COLO829 (cell line): ENCODE measurements at regions not wholly inside any gene's neighbourhood (a gene's known extent, or its start where the extent isn't known, plus 50 kb on each side); places are given as distances from the start of the nearest gene placed in this dataset.
A peak's percentile ranks its signal among the peaks of the same experiment; 100 is the strongest.
"Not testable (repeated sequence)": the region's sequence is repeated elsewhere in the genome, so short reads cannot be mapped to it uniquely, and the experiment has no call there.

Experiments used
- DNase-seq: peaks from one replicate; pipeline ENCODE4 v3.0.0; 2012; ENCODE audit warnings: low spot score

DNA sequence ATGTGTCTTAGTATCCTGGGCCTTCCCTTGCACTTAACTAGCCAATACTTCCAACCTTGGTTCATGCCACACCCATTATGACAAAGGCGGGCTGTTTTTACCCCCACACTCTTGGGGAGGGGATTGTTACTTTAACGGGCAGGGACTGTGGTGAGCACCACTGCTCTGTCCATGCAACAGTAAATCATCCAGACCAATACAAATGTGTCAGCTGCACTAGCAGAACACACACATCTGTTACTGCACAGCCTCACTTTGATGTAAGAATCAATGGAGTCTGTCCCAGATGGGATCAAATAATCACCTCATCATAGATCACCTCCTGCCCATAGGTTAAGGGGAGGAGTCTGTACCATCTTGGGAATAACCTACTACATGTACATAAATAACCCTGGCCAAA lies 58.1 kb downstream of the NPAP1 start:
- no peak for DNase-seq

- DNase-seq: no peak
These were observed 58.8 kb downstream of the NPAP1 start for GRCh38 chr15:24734396-24734795.

- DNase-seq: no peak
These were observed 69.7 kb downstream of the NPAP1 start for GRCh38 chr15:24745290-24745689.

- DNase-seq: no peak
These were observed 70.5 kb downstream of the NPAP1 start for GRCh38 chr15:24746094-24746493.

- no peak for DNase-seq
These were observed 71.8 kb downstream of the NPAP1 start for GRCh38 chr15:24747376-24747775.

DNA sequence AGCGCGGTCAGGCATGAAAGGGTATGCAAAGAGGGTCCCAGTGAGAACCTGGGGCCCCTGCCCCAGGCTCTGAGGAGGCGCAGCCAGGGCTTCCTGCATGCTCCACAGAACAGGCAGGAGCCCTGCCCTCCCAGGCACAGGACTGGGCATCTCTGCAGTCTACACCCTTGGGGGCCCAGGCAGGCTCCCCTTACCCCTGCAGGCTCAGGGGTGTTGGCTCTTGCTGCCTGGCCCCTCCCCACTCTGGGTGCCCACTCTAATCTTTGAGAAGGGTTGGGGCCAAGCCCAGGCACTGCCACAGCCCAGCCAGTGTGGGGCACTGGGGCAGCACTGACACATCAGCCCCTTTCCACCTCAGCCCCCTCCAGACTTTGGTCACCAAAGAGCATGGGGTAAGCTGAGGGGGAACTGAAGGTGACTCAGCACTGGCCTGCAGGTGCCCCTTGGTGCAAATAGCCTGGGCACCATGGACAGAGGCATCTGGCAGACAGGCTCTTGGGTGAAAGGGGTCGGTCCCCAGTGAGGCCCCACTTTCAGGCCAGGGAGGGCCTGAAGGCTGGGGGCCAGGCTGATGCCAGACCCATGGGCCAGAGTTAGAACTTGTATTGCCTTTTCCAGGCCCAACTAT lies 73.4 kb downstream of the NPAP1 start:
- DNase-seq: no peak

DNA sequence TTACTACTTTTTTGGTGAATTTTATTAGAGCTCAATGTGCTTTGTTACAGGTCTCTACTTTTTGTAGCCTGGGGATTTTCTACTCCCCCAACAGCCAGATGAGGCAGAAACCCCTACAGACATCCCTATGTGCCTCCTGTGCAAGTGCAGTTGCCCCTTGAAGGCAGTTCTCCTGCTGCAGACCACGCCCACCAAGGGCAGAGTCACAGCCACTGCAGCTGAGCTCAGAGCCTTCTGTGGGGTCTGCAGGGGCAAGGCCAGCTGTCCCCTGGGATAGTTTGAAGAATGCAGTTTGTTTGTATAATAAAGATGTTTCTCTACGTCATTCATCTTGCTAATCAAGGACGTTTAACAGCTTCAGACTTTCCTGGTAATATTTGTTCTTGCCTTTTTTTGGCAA lies 76.8 kb downstream of the NPAP1 start:
- no peak for DNase-seq

DNA sequence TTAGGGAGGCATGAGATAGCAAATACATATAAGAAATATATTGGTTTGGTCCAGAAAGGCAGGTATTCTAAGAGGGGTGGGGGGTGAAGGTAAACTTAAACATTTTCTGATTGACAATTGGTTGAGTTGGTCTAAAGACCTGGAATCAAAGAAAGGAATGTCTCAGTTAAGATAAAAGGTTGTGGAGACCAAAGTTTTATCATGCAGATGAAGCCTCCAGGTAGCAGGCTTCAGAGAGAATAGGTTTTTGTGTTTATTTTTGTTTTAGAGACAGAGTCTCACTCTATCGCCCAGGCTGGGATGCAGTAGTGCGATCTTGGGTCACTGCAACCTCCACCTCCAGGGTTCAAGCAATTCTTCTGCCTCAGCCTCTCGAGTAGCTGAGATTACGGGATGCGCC lies 80.5 kb downstream of the NPAP1 start:
- DNase-seq: no peak

- DNase-seq: no peak
These were observed 84.5 kb downstream of the NPAP1 start for GRCh38 chr15:24760066-24760465.

- peak; percentile 0 for DNase-seq
These were observed 86.2 kb downstream of the NPAP1 start for GRCh38 chr15:24761704-24762302.

GRCh38 chr15:24763891-24764290 lies 88.3 kb downstream of the NPAP1 start:
- DNase-seq: no peak

DNA sequence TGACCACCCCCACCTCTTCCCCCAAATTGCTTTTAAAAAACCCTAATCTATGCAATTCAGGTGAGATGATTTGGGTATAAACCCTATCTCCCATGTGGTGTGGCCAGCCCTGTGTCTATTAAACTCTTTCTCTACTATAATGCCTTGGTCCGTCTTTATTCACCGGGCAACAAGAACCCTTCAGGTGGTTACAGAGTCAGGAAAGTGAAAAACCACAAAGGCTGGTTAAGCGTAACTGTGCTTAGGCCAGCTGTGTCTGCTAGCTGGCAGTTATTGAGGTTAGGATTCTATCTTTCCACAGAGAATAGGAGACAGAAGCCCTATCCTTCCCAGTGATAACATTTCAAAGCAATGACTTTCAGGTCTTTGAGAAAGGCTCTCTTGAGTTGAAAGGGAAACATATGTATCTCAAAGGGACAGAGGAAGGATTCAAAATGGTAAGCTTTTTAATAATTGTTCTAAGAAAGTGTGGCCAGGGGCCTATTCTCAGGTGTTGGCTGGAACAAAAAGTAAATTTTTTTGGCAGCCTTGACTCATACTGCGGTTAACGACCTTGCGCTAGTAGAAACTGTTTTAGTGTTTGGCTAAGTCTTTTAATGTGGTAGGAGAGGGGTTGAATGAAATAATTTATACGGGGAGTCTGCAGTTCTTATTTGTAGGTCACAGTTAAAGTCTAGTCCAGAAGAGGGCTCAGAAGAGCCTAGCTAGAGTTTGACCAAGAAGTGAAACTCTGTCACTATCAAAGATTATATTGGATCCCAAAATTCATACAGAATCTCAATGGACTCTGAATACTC lies 89.0 kb downstream of the NPAP1 start:
- DNase-seq: no peak

DNA sequence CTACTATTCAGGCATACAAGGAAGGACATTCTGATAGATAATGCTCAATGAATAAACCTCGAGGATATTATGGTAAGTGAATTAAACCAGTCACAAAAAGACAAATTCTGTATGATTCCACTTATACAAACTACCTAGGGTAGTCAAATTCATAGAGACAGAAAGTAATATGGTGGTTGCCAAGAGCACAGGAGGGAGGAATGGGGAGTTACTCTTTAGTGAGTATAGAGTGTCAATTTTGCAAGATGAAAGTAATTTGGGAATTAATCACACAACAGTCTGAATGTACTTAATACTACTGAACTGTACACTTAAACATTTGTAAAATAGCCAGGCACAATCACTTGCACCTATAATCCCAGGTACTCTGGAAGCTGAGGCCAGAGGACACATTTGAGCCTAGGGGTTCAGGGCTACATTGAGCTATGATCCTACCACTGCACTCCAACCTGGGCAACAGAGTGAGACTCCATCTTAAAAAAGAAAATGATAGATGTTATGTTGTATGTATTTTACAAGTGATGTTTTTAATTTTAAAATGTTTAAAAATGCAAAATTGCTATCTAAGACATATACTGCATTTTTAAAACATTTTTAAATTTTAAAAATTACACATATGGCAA lies 91.0 kb downstream of the NPAP1 start:
- DNase-seq: no peak

- DNase-seq: no peak
These were observed 96.7 kb downstream of the NPAP1 start for GRCh38 chr15:24772266-24772665.

- peak; percentile 17 for DNase-seq
These were observed 97.3 kb downstream of the NPAP1 start for GRCh38 chr15:24772686-24773373.

DNA sequence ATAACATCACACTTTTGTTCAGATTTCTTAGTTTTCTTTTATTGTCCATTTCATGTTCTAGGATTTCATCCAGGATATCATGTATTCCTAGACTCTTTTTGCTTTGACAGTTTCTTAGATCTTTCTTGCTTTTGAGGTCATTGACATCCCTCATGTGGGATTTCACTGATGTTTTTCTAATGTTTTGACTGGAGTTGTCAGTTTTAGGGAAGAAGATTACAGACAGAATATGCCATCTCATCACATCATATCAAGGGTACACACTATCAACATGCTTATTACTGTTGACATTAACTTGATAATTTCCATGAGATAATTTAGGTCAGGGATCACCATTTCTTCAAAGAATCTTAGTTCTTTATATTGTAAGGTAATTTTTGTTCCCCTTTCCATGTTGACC lies 101.7 kb downstream of the NPAP1 start:
- DNase-seq: no peak

DNA sequence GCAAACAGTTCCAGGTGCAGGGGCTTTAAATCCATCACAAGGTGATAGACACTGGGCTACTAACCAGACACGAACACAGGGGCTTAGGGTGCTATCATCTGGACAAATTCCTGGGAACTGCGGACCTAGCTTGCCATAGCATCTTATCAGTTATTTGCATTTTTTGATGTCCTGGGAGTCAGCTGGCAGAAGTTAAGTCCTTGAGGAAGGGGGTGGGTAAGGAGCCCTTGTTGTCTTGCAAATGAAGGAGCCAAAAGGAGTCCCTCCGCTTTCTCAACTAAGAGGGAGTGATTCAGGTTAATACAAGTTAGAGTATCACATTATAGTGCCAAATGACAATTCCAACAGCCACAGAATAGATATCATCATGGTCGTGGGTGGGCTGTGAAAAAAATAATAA lies 108.9 kb downstream of the NPAP1 start:
- DNase-seq: no peak

DNA sequence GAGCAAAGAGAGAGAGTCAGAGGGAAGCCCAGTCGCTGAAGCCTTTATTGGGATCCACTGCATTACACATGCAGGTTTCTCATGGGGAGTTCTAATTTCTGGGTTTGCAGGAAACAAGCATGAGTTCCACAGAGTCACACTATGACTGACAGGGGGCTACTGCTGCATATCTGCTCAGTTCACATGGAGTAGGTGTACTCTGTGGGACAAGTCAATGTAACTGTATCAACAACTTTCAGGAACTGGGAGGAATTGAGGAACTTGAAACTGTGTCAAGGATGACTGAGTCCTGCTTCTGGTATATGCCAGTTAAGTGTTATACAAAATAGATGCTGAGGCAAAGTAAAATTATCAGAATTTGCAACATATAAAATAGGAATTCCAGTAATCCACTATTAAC lies 110.8 kb downstream of the NPAP1 start:
- DNase-seq: no peak

- DNase-seq: not testable (repeated sequence)
These were observed 127.0 kb downstream of the NPAP1 start for GRCh38 chr15:24802624-24803023.

GRCh38 chr15:24819680-24820079 lies 135.1 kb upstream of the SNRPN start:
- no peak for DNase-seq

DNA sequence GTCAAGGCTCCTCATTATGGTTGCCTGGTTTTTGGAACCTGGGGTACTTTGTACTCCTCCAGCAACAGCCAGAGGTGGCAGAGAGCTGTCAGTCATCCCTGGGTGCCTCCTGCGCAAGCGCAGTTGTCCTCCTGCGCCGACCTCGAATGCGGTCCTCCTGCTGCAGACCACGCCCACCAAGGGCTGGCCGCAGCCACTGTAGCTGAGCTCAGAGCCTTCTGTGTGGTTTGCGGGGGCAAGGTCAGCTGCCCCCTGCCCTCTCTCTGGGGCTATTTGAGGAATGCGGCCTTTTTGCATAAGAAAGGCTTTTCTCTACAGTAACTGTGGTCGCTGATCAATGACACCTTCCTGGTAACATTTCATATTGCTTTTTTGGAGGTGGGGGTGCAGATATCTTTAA lies 131.3 kb upstream of the SNRPN start:
- no peak for DNase-seq

DNA sequence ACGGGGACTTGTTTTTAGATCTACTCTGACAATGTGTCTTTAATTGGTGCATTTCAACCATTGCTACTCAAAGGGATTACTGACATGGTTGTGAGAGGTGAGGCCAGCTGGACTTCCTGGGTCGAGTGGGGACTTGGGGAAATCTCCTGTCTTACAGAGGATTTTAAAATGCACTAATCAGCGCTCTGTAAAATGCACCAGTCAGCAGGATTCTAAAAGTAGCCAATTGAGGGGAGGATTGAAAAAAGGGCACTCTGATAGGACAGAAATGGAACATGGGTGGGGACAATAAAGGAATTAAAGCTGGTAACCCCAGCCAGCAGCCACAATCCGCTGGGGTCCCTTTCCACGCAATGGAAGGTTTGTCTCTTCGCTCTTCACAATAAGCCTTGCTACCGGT lies 122.5 kb upstream of the SNRPN start:
- DNase-seq: no peak
